ENCODE measurements at regions not wholly inside any gene's neighbourhood (a gene's known extent, or its start where the extent isn't known, plus 50 kb on each side); places are given as distances from the start of the nearest gene placed in this dataset.

DNA sequence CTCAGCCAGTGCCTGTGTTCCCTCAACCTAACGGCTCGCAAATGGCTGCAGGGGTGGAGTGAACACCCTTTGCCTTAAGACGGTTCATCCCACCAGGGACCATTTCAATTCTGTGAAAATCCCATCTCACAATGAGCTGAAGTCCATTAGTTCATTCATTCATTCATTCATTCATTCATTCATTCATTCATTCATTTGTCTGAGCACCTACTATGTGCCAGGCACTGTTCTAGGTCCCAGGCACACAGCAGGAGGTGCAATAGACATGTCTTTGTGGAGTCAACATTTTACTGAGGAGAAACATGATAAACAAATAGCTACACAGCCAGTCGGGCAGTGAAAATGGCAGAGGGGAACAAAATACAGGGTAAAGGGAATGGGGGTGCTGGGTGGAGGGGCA is 618.8 kb downstream of the MATN1 start:
- whole genome bisulfite sequencing, 3 donors, result 73 to 82% (median 78%) methylated on average over 4 of the region's 4 CpGs
- DNase-seq, result no peak
- intact Hi-C loops (cut with DNase I), result no loop called here
- Histone ChIP-seq H3K27me3 (no peaks in the 10 kb centered on the region), H3K27ac (no peak overlapping the region), H3K4me3 (no peak overlapping the region), H3K9me3 (no peaks in the 10 kb centered on the region), H3K4me1 (ENCODE audit: insufficient read depth) (no peaks in the 10 kb centered on the region), H3K36me3 (no peaks in the 10 kb centered on the region)
- TF ChIP-seq, protein P1, sequence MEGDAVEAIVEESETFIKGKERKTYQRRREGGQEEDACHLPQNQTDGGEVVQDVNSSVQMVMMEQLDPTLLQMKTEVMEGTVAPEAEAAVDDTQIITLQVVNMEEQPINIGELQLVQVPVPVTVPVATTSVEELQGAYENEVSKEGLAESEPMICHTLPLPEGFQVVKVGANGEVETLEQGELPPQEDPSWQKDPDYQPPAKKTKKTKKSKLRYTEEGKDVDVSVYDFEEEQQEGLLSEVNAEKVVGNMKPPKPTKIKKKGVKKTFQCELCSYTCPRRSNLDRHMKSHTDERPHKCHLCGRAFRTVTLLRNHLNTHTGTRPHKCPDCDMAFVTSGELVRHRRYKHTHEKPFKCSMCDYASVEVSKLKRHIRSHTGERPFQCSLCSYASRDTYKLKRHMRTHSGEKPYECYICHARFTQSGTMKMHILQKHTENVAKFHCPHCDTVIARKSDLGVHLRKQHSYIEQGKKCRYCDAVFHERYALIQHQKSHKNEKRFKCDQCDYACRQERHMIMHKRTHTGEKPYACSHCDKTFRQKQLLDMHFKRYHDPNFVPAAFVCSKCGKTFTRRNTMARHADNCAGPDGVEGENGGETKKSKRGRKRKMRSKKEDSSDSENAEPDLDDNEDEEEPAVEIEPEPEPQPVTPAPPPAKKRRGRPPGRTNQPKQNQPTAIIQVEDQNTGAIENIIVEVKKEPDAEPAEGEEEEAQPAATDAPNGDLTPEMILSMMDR (IDR thresholded peaks at IDR 0.05), result no peak
- TF ChIP-seq POLR2A (IDR thresholded peaks at IDR 0.05), result no peak

GRCh38 chr1:30103708-30104411 is 619.5 kb downstream of the MATN1 start:
- no peak for TF ChIP-seq POLR2A (IDR thresholded peaks at IDR 0.05)
- TF ChIP-seq, protein P1 (IDR thresholded peaks at IDR 0.05), result no peak
- no peak for TF ChIP-seq EP300 (IDR thresholded peaks at IDR 0.05)
- Histone ChIP-seq H3K27ac (no peak overlapping the region), H3K4me1 (ENCODE audit: insufficient read depth) (no peaks in the 10 kb centered on the region), H3K9me3 (no peaks in the 10 kb centered on the region), H3K4me3 (no peak overlapping the region), H3K27me3 (no peaks in the 10 kb centered on the region), H3K36me3 (no peaks in the 10 kb centered on the region)
- DNase-seq, result no peak
- intact Hi-C loops (cut with DNase I), result no loop called here
- WGBS, 3 donors, result 46 to 59% (median 49%) methylated on average over 14 of the region's 14 CpGs

- intact Hi-C loops (cut with DNase I), result no loop called here
- no peak for DNase-seq
- WGBS, 3 donors, result 89 to 94% (median 91%) methylated on average over 7 of the region's 7 CpGs
These were observed 620.8 kb downstream of the MATN1 start for GRCh38 chr1:30102605-30103004.

DNA sequence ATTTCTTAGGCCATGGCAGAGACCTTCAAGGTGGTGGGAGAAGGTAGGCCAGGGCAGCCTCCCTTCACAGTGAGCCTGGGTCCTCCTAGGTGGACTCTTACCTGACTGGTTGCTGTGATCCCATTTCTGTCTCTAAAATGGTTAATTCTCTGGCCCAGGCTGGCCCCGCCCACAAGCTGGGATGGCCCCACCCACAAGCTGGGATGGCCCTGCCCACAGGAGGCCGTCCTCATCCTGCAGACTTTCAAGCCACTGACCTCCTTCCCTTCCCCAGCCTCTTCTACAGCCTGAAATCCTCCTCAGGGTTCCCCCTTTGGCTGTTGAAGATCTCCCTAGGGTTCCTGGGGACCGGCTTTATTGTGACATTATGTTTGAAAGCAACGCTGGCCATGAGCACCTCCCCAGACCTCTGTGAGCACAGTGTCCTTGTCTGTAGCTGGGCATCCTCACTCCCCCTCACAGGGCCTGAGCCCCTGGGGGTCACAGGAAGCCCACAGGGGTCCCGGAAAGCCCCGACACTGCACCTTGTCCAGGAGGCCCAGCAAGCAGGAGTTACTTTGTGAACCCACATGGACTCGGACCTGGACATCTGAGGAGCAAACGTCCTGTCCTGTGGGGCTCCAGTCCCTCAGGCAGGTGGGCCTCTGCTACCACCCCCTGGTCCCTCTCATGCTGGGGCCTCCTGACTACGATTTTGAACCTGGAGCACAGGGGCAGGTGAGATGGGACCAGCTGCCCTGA is 621.7 kb downstream of the MATN1 start:
- Histone ChIP-seq H3K27ac (no peak overlapping the region), H3K4me3 (no peak overlapping the region), H3K36me3 (no peaks in the 10 kb centered on the region), H3K4me1 (ENCODE audit: insufficient read depth) (no peaks in the 10 kb centered on the region), H3K9me3 (no peaks in the 10 kb centered on the region), H3K27me3 (no peaks in the 10 kb centered on the region)
- intact Hi-C loops (cut with DNase I), result no loop called here
- TF ChIP-seq EP300 (IDR thresholded peaks at IDR 0.05) (no peak), POLR2A (IDR thresholded peaks at IDR 0.05) (no peak)
- TF ChIP-seq, protein P1 (IDR thresholded peaks at IDR 0.05), result no peak
- 47 to 58% (median 50%) methylated on average over 8 to 9 of the region's 9 CpGs for WGBS, 3 donors
- no peak for DNase-seq

More at GRCh38 chr1:30102605-30103004, 620.8 kb downstream of the MATN1 start:
- Histone ChIP-seq H3K36me3 (no peaks in the 10 kb centered on the region), H3K27ac (no peak overlapping the region), H3K4me3 (no peak overlapping the region), H3K4me1 (ENCODE audit: insufficient read depth) (no peaks in the 10 kb centered on the region), H3K9me3 (no peaks in the 10 kb centered on the region), H3K27me3 (no peaks in the 10 kb centered on the region)
- TF ChIP-seq POLR2A (IDR thresholded peaks at IDR 0.05), result no peak
- TF ChIP-seq EP300 (IDR thresholded peaks at IDR 0.05), result no peak
- TF ChIP-seq, protein P1 (IDR thresholded peaks at IDR 0.05), result no peak

Measured in ovary (tissue), 7 donors.